ENCODE measurements at regions not wholly inside any gene's neighbourhood (a gene's known extent, or its start where the extent isn't known, plus 50 kb on each side); places are given as distances from the start of the nearest gene placed in this dataset.

GRCh38 chr5:2666081-2666480 is 85.4 kb downstream of the IRX2 start:
- DNase-seq: no peak
- POLR2A ChIA-PET (ENCODE audit: unreplicated experiment): no interaction called here
- Histone ChIP-seq H4K20me1 (ENCODE audit: low read length) (no peaks in the 10 kb centered on the region), H3K4me3 (ENCODE audit: low read length) (no peak overlapping the region), H3K36me3 (ENCODE audit: low read depth, low read length) (no peaks in the 10 kb centered on the region), H3K4me2 (ENCODE audit: low read length) (no peak overlapping the region), H3K79me2 (ENCODE audit: low read length) (no peaks in the 10 kb centered on the region), H3F3A (ENCODE audit: low read length, unreplicated experiment) (no peaks in the 10 kb centered on the region), H3K27me3 (ENCODE audit: low read length) (peaks cover 70% of the 10 kb centered on the region), H3K4me1 (ENCODE audit: insufficient read depth, low read length) (no peaks in the 10 kb centered on the region), H3K9me3 (ENCODE audit: low read length) (no peaks in the 10 kb centered on the region), H3K27ac (ENCODE audit: low read length) (no peak overlapping the region), H3K9ac (ENCODE audit: low read length) (no peak overlapping the region), H3K9me2 (replicated peaks; ENCODE audit: low read length) (no peaks in the 10 kb centered on the region), H2AFZ (ENCODE audit: low read length) (no peak overlapping the region)
- intact Hi-C loops (cut with micrococcal nuclease): no loop called here
- BruUV-seq (replicated peaks): no TSS peak
- no peak for TF ChIP-seq EZH2phosphoT487 (IDR thresholded peaks at IDR 0.05; ENCODE audit: borderline replicate concordance, low read length)
- no peak for TF ChIP-seq CTCF (conservative IDR thresholded peaks at IDR 0.05; ENCODE audit: low read depth, low read length)
- no peak for TF ChIP-seq EZH2 (IDR thresholded peaks at IDR 0.05; ENCODE audit: low read length, unreplicated experiment)
- CTCF ChIA-PET: no interaction called here
- ATAC-seq: no peak

- Histone ChIP-seq H2AFZ (ENCODE audit: low read length) (no peak overlapping the region), H3K27ac (ENCODE audit: low read length) (no peak overlapping the region), H3K79me2 (ENCODE audit: low read length) (no peaks in the 10 kb centered on the region), H3K4me3 (ENCODE audit: low read length) (no peak overlapping the region), H3K9me2 (replicated peaks; ENCODE audit: low read length) (no peaks in the 10 kb centered on the region), H3K36me3 (ENCODE audit: low read depth, low read length) (no peaks in the 10 kb centered on the region), H3F3A (ENCODE audit: low read length, unreplicated experiment) (no peaks in the 10 kb centered on the region), H3K9me3 (ENCODE audit: low read length) (no peaks in the 10 kb centered on the region), H3K9ac (ENCODE audit: low read length) (no peak overlapping the region), H4K20me1 (ENCODE audit: low read length) (no peaks in the 10 kb centered on the region), H3K27me3 (ENCODE audit: low read length) (peaks cover 89% of the 10 kb centered on the region), H3K4me2 (ENCODE audit: low read length) (no peak overlapping the region), H3K4me1 (ENCODE audit: insufficient read depth, low read length) (no peaks in the 10 kb centered on the region)
- no TSS peak for BruUV-seq (replicated peaks)
- intact Hi-C loops (cut with micrococcal nuclease): no loop called here
- DNase-seq (no peak), ATAC-seq (no peak)
- ChIA-PET POLR2A (ENCODE audit: unreplicated experiment) (no interaction called here), CTCF (no interaction called here)
- TF ChIP-seq EZH2phosphoT487 (IDR thresholded peaks at IDR 0.05; ENCODE audit: borderline replicate concordance, low read length) (no peak), CTCF (conservative IDR thresholded peaks at IDR 0.05; ENCODE audit: low read depth, low read length) (no peak), EZH2 (IDR thresholded peaks at IDR 0.05; ENCODE audit: low read length, unreplicated experiment) (no peak)
These were observed 88.0 kb downstream of the IRX2 start for GRCh38 chr5:2663489-2663888.

GRCh38 chr5:2660315-2660714 is 91.2 kb downstream of the IRX2 start:
- BruUV-seq (replicated peaks): no TSS peak
- H3K9me3 ChIP-seq (ENCODE audit: low read length): no peaks in the 10 kb centered on the region
- H3K27me3 ChIP-seq (ENCODE audit: low read length): peaks cover 90% of the 10 kb centered on the region
- H3K27ac ChIP-seq (ENCODE audit: low read length): no peak overlapping the region
- TF ChIP-seq CTCF (conservative IDR thresholded peaks at IDR 0.05; ENCODE audit: low read depth, low read length) (no peak), EZH2 (IDR thresholded peaks at IDR 0.05; ENCODE audit: low read length, unreplicated experiment) (no peak), EZH2phosphoT487 (IDR thresholded peaks at IDR 0.05; ENCODE audit: borderline replicate concordance, low read length) (no peak)
- H3K4me2 ChIP-seq (ENCODE audit: low read length): no peak overlapping the region
- H3K4me3 ChIP-seq (ENCODE audit: low read length): no peak overlapping the region
- H2AFZ ChIP-seq (ENCODE audit: low read length): no peak overlapping the region
- no peaks in the 10 kb centered on the region for H4K20me1 ChIP-seq (ENCODE audit: low read length)
- H3K9ac ChIP-seq (ENCODE audit: low read length): no peak overlapping the region
- no peaks in the 10 kb centered on the region for H3K9me2 ChIP-seq (replicated peaks; ENCODE audit: low read length)
- no peaks in the 10 kb centered on the region for H3K36me3 ChIP-seq (ENCODE audit: low read depth, low read length)
- ChIA-PET POLR2A (ENCODE audit: unreplicated experiment) (no interaction called here), CTCF (no interaction called here)
- H3F3A ChIP-seq (ENCODE audit: low read length, unreplicated experiment): no peaks in the 10 kb centered on the region
- H3K79me2 ChIP-seq (ENCODE audit: low read length): no peaks in the 10 kb centered on the region
- intact Hi-C loops (cut with micrococcal nuclease): no loop called here
- H3K4me1 ChIP-seq (ENCODE audit: insufficient read depth, low read length): no peaks in the 10 kb centered on the region
- ATAC-seq (no peak), DNase-seq (no peak)
